GM13977 (cell line): ENCODE measurements at regions not wholly inside any gene's neighbourhood (a gene's known extent, or its start where the extent isn't known, plus 50 kb on each side); places are given as distances from the start of the nearest gene placed in this dataset.

ENCODE experiments used
- DNase-seq: peaks from one replicate; pipeline ENCODE4 v3.0.0; 2012; ENCODE audit warnings: low spot score
- CTCF ChIP-seq: IDR thresholded peaks from 2 replicates; pipeline ENCODE4 v1.5.1; 2012; ENCODE audit warnings: mild to moderate bottlenecking, control low read depth; ENCODE audit not compliant: insufficient read depth; ENCODE audit errors: extremely low read depth, missing control alignments
- in situ Hi-C: fragments of 300-500 bp; cut with MboI; formaldehyde crosslinking; loops from one replicate; pipeline ENCODE4 v1.12.0; 2022; ENCODE audit warnings: low sequenced_read_pairs, low pct_unique_long_range_greater_than_20kb, mixed read lengths, inconsistent platforms; ENCODE audit not compliant: unreplicated experiment

GRCh38 chr1:99595441-99595840, 50.5 kb upstream of the PALMD start:
- no peak for DNase-seq
- in situ Hi-C loops: no loop called here
- TF ChIP-seq CTCF: no peak
